ENCODE measurements at regions not wholly inside any gene's neighbourhood (a gene's known extent, or its start where the extent isn't known, plus 50 kb on each side); places are given as distances from the start of the nearest gene placed in this dataset.

- Histone ChIP-seq H3K9me1 (ENCODE audit: control insufficient read depth, extremely low read depth, insufficient read depth, low read length) (no peaks in the 10 kb centered on the region), H3K9ac (ENCODE audit: control insufficient read depth, extremely low read depth, insufficient read depth, low read length) (no peak overlapping the region), H4K20me1 (ENCODE audit: control insufficient read depth, extremely low read depth, insufficient read depth, low read length) (no peaks in the 10 kb centered on the region), H3K4me1 (ENCODE audit: control insufficient read depth, extremely low read depth, insufficient read depth, low read length) (no peaks in the 10 kb centered on the region), H3K79me2 (ENCODE audit: control insufficient read depth, insufficient read depth, low read length) (no peaks in the 10 kb centered on the region), H3K27me3 (ENCODE audit: control insufficient read depth, extremely low read depth, insufficient read depth, low read length) (no peaks in the 10 kb centered on the region), H2AFZ (ENCODE audit: control insufficient read depth, low read length) (no peak overlapping the region), H3K4me2 (ENCODE audit: control insufficient read depth, extremely low read depth, insufficient read depth, low read depth, low read length) (no peak overlapping the region), H3K4me3 (ENCODE audit: control insufficient read depth in 2 of 3, extremely low read depth in 1 of 3, insufficient read depth in 2 of 3, low read depth in 1 of 3, low read length in 3 of 3) (no peak overlapping the region), H3K9me3 (ENCODE audit: control insufficient read depth, low read depth, low read length) (no peaks in the 10 kb centered on the region), H3K36me3 (ENCODE audit: control insufficient read depth in 2 of 2, extremely low read depth in 1 of 2, insufficient read depth in 2 of 2, low read length in 2 of 2) (no peaks in the 10 kb centered on the region), H3K27ac (ENCODE audit: control insufficient read depth, insufficient read depth, low read length) (no peak overlapping the region)
- no peak for DNase-seq (ENCODE audit: low read depth, low spot score)
- dilution Hi-C loops (cut with MboI; ENCODE audit: extremely low pct_ligation_motif_present, low sequenced_read_pairs): no loop called here
- no peak for FAIRE-seq
- TF ChIP-seq, protein P1, sequence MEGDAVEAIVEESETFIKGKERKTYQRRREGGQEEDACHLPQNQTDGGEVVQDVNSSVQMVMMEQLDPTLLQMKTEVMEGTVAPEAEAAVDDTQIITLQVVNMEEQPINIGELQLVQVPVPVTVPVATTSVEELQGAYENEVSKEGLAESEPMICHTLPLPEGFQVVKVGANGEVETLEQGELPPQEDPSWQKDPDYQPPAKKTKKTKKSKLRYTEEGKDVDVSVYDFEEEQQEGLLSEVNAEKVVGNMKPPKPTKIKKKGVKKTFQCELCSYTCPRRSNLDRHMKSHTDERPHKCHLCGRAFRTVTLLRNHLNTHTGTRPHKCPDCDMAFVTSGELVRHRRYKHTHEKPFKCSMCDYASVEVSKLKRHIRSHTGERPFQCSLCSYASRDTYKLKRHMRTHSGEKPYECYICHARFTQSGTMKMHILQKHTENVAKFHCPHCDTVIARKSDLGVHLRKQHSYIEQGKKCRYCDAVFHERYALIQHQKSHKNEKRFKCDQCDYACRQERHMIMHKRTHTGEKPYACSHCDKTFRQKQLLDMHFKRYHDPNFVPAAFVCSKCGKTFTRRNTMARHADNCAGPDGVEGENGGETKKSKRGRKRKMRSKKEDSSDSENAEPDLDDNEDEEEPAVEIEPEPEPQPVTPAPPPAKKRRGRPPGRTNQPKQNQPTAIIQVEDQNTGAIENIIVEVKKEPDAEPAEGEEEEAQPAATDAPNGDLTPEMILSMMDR (optimal IDR thresholded peaks at IDR 0.05 in 1 of 3, IDR thresholded peaks at IDR 0.05 in 1 of 3, conservative IDR thresholded peaks at IDR 0.05 in 1 of 3; ENCODE audit: extremely low read depth in 1 of 3, insufficient read depth in 2 of 3, low read length in 3 of 3): no peak
- TF ChIP-seq EZH2 (IDR thresholded peaks at IDR 0.05; ENCODE audit: low read length): no peak
Observed at GRCh38 chr3:113136544-113136943, 74.8 kb upstream of the BOC start.

GRCh38 chr3:113138839-113139743 is 72.3 kb upstream of the BOC start:
- H4K20me1 ChIP-seq (ENCODE audit: control insufficient read depth, extremely low read depth, insufficient read depth, low read length): no peaks in the 10 kb centered on the region
- H3K9ac ChIP-seq (ENCODE audit: control insufficient read depth, extremely low read depth, insufficient read depth, low read length): no peak overlapping the region
- FAIRE-seq (no peak), DNase-seq (ENCODE audit: low read depth, low spot score) (no peak)
- no peak overlapping the region for H2AFZ ChIP-seq (ENCODE audit: control insufficient read depth, low read length)
- H3K36me3 ChIP-seq (ENCODE audit: control insufficient read depth in 2 of 2, extremely low read depth in 1 of 2, insufficient read depth in 2 of 2, low read length in 2 of 2): no peaks in the 10 kb centered on the region
- no peak overlapping the region for H3K4me3 ChIP-seq (ENCODE audit: control insufficient read depth in 2 of 3, extremely low read depth in 1 of 3, insufficient read depth in 2 of 3, low read depth in 1 of 3, low read length in 3 of 3)
- H3K9me3 ChIP-seq (ENCODE audit: control insufficient read depth, low read depth, low read length): no peaks in the 10 kb centered on the region
- dilution Hi-C loops (cut with MboI; ENCODE audit: extremely low pct_ligation_motif_present, low sequenced_read_pairs): no loop called here
- TF ChIP-seq EZH2 (IDR thresholded peaks at IDR 0.05; ENCODE audit: low read length): no peak
- TF ChIP-seq, protein P1 (optimal IDR thresholded peaks at IDR 0.05 in 1 of 3, IDR thresholded peaks at IDR 0.05 in 1 of 3, conservative IDR thresholded peaks at IDR 0.05 in 1 of 3; ENCODE audit: extremely low read depth in 1 of 3, insufficient read depth in 2 of 3, low read length in 3 of 3): no peak
- no peaks in the 10 kb centered on the region for H3K79me2 ChIP-seq (ENCODE audit: control insufficient read depth, insufficient read depth, low read length)
- no peaks in the 10 kb centered on the region for H3K9me1 ChIP-seq (ENCODE audit: control insufficient read depth, extremely low read depth, insufficient read depth, low read length)
- no peaks in the 10 kb centered on the region for H3K27me3 ChIP-seq (ENCODE audit: control insufficient read depth, extremely low read depth, insufficient read depth, low read length)
- no peak overlapping the region for H3K27ac ChIP-seq (ENCODE audit: control insufficient read depth, insufficient read depth, low read length)
- H3K4me1 ChIP-seq (ENCODE audit: control insufficient read depth, extremely low read depth, insufficient read depth, low read length): peaks cover 12% of the 10 kb centered on the region
- H3K4me2 ChIP-seq (ENCODE audit: control insufficient read depth, extremely low read depth, insufficient read depth, low read depth, low read length): no peak overlapping the region
